NCI-H146 (cell line): ENCODE measurements at regions not wholly inside any gene's neighbourhood (a gene's known extent, or its start where the extent isn't known, plus 50 kb on each side); places are given as distances from the start of the nearest gene placed in this dataset.

Experiments used
- DNase-seq: peaks from one replicate; lab custom pipeline; 2025; lab: John Stamatoyannopoulos, UW

DNA sequence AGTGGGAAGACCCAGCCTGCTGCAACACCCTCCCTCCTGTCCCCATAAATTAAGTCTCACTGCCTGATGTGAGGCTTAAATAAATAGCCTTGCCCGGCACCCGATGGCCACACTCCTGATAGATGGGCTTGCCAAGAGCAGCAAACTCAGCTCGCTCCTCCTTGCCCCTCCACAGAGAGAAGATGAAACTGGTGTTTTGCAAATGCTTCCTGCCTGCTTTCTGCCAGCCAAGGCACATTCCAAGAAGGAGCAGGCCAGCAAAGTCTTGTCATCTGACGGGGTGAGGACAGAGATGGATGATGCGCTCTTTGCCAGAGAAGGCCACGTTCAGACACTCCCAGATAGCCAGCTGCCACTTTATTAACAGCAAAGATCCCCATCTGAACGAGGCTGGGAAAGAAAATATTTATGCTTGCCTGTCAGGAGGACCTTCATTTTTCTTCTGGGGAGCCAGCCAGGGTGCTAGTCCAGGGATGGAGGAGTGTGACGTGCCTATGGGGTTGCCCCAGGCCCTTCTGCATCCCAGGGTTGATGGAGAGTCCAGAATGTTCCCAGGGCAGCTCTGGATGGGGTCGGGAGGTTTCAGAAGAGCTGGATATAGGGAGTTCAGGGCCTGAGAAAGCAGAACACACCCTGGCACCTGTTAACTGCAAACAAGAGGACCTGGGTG, 265.4 kb downstream of the FOXD2 start:
- DNase-seq, result no peak

- no peak for DNase-seq
Measured at GRCh38 chr1:47703981-47704596, 266.2 kb downstream of the FOXD2 start.

DNA sequence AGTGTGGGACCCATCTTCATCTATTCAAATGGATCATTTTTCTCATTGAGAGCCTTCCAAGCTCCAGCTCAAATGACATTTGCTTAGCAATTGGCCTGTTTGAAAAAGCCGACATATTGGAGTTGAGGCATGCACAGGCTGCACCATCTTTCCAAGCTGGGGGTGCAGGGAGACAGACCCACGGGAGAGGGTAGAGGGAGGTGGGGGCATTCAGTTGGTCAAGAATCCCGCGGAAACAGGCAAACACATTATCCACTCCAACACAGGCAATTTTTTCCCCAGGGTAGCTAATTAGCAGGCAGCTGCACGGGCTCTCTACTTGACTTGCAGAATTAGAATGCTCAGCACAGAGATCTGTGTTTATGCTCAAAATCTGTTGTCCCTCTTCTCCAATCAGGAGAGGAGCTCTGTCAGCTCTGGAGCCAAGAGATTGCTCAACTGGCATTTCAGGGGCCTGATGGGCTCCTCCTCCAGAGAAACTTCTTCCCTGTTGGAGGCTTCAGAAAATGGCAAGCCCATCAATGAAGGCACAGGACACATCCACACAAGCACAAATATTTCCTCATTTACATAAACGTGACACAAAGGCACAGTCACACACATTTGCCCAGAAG, 267.8 kb downstream of the FOXD2 start:
- DNase-seq, result peak; percentile 22

DNA sequence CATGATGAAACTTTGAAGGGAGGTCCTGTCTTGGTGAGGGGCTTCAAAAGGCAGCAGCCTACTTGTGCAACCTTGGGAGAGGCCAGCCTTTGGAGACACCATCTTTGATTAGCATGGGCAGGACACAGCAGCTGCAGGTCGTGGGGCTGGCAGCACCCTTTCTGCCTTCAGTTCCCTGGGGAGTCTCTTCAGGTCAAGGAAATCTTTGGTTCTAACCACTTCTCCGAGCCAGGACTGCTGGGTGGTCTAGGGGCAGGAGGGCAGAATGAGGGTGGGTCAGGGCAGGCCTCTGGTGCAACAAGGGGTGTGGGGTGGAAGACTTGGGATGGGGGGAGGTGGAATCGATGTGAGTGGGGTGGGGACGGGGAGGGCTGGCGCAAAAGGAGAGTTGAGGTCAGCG, 269.7 kb downstream of the FOXD2 start:
- no peak for DNase-seq

DNA sequence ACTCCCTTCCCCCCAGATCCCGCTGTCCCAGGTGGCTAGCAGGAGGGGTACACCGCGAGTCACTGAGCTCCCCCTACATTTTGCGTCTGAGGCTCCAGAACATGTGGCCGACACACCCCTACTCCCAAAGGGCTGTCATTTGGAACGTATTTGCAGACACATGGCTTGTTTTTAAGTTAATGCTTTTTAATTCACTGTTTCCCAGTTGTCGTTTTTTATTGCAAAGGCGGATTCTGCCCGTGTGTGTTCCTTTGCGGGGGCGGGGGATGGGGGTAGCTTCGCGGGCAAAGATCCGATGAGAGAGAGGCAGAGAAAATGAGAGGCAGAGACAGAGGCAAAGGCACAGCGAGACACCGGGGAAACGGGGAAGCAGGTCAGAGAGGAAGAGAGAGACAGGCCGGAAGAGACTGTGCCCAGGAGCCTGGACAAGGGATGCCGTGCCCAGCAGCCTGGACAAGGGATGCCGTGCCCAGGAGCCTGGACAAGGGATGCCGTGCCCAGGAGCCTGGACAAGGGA, 270.2 kb downstream of the FOXD2 start:
- DNase-seq, result no peak

- DNase-seq, result no peak
Measured at GRCh38 chr1:47708658-47709018, 270.8 kb downstream of the FOXD2 start.

DNA sequence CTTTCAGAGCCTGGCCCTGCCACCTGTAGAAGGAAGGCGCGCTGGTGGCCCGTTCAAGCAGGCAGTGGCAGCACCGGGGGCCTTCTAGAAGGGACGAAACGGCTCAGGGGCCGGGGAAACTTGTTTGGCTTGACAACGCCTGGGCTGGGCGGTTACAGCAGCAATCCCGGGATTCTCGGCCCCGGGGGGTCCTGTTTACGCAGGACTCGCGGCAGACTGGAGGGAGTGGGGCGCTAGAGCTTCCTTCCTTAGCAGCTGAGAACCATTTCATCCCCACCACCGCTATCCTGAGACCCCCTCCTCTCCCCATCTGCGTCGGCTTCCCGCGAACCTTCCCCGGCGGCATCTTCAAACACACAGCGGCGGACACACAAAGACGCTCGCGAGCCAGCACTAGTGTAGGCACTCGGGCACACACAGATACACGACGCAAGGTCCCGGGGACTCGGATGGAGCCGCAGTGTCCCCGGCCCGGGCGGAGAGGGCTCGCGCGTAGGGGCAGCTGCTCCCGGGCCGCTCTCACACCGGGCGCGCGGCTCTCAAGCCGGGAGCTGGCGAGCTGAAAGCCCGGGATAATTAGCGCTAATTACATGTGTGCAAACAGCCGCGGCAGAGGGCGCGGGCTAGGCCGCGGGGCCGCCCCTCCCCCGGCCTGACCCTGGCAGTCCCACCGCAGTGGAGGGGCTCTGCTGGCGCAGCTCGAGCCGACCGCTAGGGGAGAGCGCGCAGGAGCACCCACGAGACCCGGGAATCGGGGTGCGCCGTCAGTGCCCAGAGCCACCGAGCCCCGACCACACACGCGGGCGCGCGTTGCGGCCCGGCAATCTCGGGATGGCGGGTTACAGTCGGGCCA, 271.4 kb downstream of the FOXD2 start:
- peak; percentile 65 for DNase-seq

- DNase-seq, result no peak
Measured at GRCh38 chr1:47709872-47710231, 272.0 kb downstream of the FOXD2 start.

GRCh38 chr1:47710329-47711071, 272.7 kb downstream of the FOXD2 start:
- peak; percentile 5 for DNase-seq
